ENCODE measurements at regions not wholly inside any gene's neighbourhood (a gene's known extent, or its start where the extent isn't known, plus 50 kb on each side); places are given as distances from the start of the nearest gene placed in this dataset.

DNA sequence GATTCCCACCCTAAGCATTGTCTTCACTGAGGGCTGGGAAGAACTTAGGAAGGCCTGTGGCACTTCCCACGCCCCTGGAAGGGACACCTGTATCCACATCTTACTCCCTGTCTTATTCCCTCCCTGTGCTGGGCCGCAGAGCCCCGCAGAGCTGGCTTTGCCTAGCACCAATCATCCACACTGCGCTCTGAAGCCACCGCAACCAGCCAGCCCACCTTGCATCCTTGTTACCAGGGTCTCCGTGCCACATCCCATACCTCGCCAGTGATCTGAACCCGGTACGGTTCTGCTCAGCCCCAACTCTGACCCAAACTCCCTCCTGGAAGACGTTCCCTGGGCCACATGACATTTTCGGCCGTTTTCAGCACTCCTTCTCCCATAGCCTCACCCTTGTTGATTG is 101.4 kb upstream of the PITRM1 start:
- TF ChIP-seq TAF1 (IDR thresholded peaks at IDR 0.05; ENCODE audit: borderline replicate concordance, insufficient read depth, low read length) (no peak), POLR2AphosphoS5 (IDR thresholded peaks at IDR 0.05; ENCODE audit: low read depth, low read length) (no peak), SIN3A (IDR thresholded peaks at IDR 0.05; ENCODE audit: borderline replicate concordance, insufficient read depth, low read length) (no peak), FOXP2 (optimal IDR thresholded peaks at IDR 0.05; ENCODE audit: borderline replicate concordance, extremely low read depth, extremely low read length, insufficient read depth) (no peak)
- TF ChIP-seq, protein P1, sequence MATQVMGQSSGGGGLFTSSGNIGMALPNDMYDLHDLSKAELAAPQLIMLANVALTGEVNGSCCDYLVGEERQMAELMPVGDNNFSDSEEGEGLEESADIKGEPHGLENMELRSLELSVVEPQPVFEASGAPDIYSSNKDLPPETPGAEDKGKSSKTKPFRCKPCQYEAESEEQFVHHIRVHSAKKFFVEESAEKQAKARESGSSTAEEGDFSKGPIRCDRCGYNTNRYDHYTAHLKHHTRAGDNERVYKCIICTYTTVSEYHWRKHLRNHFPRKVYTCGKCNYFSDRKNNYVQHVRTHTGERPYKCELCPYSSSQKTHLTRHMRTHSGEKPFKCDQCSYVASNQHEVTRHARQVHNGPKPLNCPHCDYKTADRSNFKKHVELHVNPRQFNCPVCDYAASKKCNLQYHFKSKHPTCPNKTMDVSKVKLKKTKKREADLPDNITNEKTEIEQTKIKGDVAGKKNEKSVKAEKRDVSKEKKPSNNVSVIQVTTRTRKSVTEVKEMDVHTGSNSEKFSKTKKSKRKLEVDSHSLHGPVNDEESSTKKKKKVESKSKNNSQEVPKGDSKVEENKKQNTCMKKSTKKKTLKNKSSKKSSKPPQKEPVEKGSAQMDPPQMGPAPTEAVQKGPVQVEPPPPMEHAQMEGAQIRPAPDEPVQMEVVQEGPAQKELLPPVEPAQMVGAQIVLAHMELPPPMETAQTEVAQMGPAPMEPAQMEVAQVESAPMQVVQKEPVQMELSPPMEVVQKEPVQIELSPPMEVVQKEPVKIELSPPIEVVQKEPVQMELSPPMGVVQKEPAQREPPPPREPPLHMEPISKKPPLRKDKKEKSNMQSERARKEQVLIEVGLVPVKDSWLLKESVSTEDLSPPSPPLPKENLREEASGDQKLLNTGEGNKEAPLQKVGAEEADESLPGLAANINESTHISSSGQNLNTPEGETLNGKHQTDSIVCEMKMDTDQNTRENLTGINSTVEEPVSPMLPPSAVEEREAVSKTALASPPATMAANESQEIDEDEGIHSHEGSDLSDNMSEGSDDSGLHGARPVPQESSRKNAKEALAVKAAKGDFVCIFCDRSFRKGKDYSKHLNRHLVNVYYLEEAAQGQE (IDR thresholded peaks at IDR 0.05; ENCODE audit: insufficient read depth in 1 of 2, low read depth in 2 of 2, low read length in 2 of 2): no peak

DNA sequence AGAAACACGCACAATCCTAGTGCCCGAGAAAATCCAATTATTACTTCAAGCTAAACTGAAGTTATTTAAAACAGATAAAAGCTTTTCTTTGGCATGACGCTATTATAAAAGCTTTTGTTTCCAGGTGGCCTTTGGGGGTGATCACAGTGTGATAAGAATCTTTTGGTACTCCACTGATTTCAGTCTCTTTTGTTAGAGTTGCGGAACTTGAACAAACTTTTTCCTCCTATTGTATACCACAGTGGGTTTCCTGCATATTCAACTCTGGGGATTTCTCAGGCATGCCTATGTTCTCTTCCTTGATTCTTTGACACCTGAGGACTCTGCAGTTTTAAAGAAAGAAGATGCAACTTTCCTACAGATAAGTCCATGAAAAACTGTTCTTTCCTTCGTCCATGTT is 99.7 kb upstream of the PITRM1 start:
- TF ChIP-seq TAF1 (IDR thresholded peaks at IDR 0.05; ENCODE audit: borderline replicate concordance, insufficient read depth, low read length): no peak
- no peak for TF ChIP-seq POLR2AphosphoS5 (IDR thresholded peaks at IDR 0.05; ENCODE audit: low read depth, low read length)
- TF ChIP-seq, protein P1 (IDR thresholded peaks at IDR 0.05; ENCODE audit: insufficient read depth in 1 of 2, low read depth in 2 of 2, low read length in 2 of 2): no peak
- TF ChIP-seq SIN3A (IDR thresholded peaks at IDR 0.05; ENCODE audit: borderline replicate concordance, insufficient read depth, low read length): no peak
- no peak for TF ChIP-seq FOXP2 (optimal IDR thresholded peaks at IDR 0.05; ENCODE audit: borderline replicate concordance, extremely low read depth, extremely low read length, insufficient read depth)

DNA sequence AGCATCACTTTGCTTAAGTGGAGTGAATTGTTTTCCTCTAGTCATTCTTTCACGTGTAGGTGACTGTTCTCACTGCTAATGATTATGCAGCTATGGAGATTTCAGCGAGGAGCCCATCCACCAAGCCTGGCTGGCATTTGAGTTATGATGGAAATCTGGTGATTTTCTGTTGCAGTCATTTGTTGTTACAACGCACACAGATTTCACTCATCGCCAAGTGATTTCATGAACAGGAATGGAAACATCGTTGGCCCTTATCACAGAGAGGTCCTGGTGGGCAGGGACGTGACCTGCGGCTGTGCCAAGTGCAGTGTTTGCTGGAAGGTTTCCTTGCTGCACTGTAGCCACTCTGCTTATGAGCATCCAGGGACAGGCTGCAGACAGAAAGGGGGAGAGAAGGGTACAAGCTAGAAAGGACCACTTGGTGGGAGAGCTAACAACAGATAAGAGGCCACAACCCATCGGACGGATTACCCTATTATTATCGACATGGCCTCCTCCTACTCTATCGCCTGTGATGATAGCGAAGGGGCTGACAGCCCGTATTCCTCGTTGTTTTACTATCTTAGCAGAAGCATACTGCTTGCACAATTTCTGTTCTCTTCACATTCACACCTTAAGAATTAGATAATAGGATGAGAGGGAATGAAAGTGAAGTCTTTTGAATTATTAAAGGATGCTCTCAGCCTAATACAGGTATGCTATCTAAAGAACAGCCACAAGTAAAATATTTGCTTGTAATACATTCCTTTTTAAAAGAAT is 99.0 kb upstream of the PITRM1 start:
- TF ChIP-seq SIN3A (IDR thresholded peaks at IDR 0.05; ENCODE audit: borderline replicate concordance, insufficient read depth, low read length): no peak
- TF ChIP-seq POLR2AphosphoS5 (IDR thresholded peaks at IDR 0.05; ENCODE audit: low read depth, low read length): no peak
- TF ChIP-seq, protein P1 (IDR thresholded peaks at IDR 0.05; ENCODE audit: insufficient read depth in 1 of 2, low read depth in 2 of 2, low read length in 2 of 2): no peak
- no peak for TF ChIP-seq TAF1 (IDR thresholded peaks at IDR 0.05; ENCODE audit: borderline replicate concordance, insufficient read depth, low read length)
- no peak for TF ChIP-seq FOXP2 (optimal IDR thresholded peaks at IDR 0.05; ENCODE audit: borderline replicate concordance, extremely low read depth, extremely low read length, insufficient read depth)

DNA sequence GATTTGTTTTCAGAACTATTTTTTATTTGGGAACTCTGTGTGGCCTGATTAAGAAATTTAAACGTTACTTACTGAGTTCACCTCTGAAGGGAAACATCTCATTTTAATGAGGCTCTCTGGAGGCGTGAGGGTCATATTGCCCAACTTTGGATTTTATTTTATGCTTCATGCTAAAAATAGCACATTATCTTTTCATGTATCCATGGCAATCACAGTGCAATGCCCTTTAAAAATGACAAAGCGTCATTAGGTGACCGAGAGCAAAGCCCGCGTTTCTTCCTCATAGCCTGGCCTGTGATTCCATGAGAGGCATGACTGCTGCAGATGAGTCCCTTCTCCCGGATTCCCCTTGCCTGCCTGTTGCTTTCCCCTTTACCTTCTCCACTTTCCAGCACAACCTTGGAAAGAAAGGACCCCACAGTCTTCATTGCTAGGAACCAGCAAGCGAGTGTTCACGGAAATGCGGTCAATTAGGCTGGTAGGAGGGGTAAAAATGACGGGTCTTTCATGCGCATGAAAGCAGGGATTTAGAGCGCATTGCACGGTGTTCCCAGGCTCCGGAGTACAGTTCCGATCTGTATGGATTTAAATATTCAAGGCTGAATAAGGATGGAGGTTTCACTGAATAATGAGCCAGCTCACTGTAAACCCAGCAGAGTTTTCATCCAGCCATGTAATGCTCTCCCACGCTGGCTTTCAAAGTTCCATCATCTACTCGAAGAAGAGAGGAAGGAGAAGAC is 98.2 kb upstream of the PITRM1 start:
- TF ChIP-seq POLR2AphosphoS5 (IDR thresholded peaks at IDR 0.05; ENCODE audit: low read depth, low read length): no peak
- TF ChIP-seq, protein P1 (IDR thresholded peaks at IDR 0.05; ENCODE audit: insufficient read depth in 1 of 2, low read depth in 2 of 2, low read length in 2 of 2): no peak
- no peak for TF ChIP-seq TAF1 (IDR thresholded peaks at IDR 0.05; ENCODE audit: borderline replicate concordance, insufficient read depth, low read length)
- no peak for TF ChIP-seq FOXP2 (optimal IDR thresholded peaks at IDR 0.05; ENCODE audit: borderline replicate concordance, extremely low read depth, extremely low read length, insufficient read depth)
- no peak for TF ChIP-seq SIN3A (IDR thresholded peaks at IDR 0.05; ENCODE audit: borderline replicate concordance, insufficient read depth, low read length)
